Fibroblast of lung (primary cell): ENCODE measurements at regions not wholly inside any gene's neighbourhood (a gene's known extent, or its start where the extent isn't known, plus 50 kb on each side); places are given as distances from the start of the nearest gene placed in this dataset.

ENCODE experiments used
- DNase-seq, 2 donors: peaks; one replicate each; pipeline versions ENCODE4 v3.0.0 to v3.0.0-alpha.2; 2010; ENCODE audit warnings: low read depth in 2 of 2
- H2AFZ ChIP-seq: 2 replicates; pipeline ENCODE4 v1.5.1; 2012; ENCODE audit warnings: low read length, control low read depth, inconsistent platforms
- H3K27ac ChIP-seq: 2 replicates; pipeline ENCODE4 v1.5.1; 2011; ENCODE audit warnings: low read length, control low read depth; ENCODE audit not compliant: insufficient read depth
- H3K27me3 ChIP-seq: 2 replicates; pipeline ENCODE4 v1.5.1; 2011; ENCODE audit warnings: mild to moderate bottlenecking, low read length; ENCODE audit not compliant: control insufficient read depth, insufficient read depth
- H3K36me3 ChIP-seq: 2 replicates; pipeline ENCODE4 v1.5.1; 2011; ENCODE audit warnings: low read length; ENCODE audit not compliant: control insufficient read depth, insufficient read depth
- H3K4me1 ChIP-seq: 2 replicates; pipeline ENCODE4 v1.5.1; 2011; ENCODE audit warnings: low read length; ENCODE audit not compliant: control insufficient read depth, insufficient read depth; ENCODE audit errors: extremely low read depth
- H3K4me2 ChIP-seq: 2 replicates; pipeline ENCODE4 v1.5.1; 2011; ENCODE audit warnings: low read length, control low read depth; ENCODE audit not compliant: insufficient read depth; ENCODE audit errors: extremely low read depth
- H3K4me3 ChIP-seq, 4 experiments: fragments of 200-600 bp in 1 of 4; sonication (generic) in 1 of 4; replicated peaks in 1 of 4; 2 replicates each; pipeline ENCODE4 v1.5.1; 2011 to 2016; ENCODE audit warnings: low read length in 4 of 4, low read depth in 3 of 4, mild to moderate bottlenecking in 3 of 4, control low read depth in 2 of 4, inconsistent platforms in 1 of 4, mixed read lengths in 1 of 4; ENCODE audit not compliant: insufficient read depth in 1 of 4; ENCODE audit errors: control extremely low read depth in 1 of 4
- H3K79me2 ChIP-seq: 2 replicates; pipeline ENCODE4 v1.5.1; 2012; ENCODE audit warnings: mild to moderate bottlenecking, low read length, inconsistent platforms; ENCODE audit not compliant: control insufficient read depth, insufficient read depth
- H3K9ac ChIP-seq: 2 replicates; pipeline ENCODE4 v1.5.1; 2011; ENCODE audit warnings: mild to moderate bottlenecking, low read length, control low read depth; ENCODE audit not compliant: insufficient read depth
- H3K9me3 ChIP-seq: 2 replicates; pipeline ENCODE4 v1.5.1; 2012; ENCODE audit warnings: low read depth, low read length; ENCODE audit not compliant: control insufficient read depth, insufficient read depth
- H4K20me1 ChIP-seq: 2 replicates; pipeline ENCODE4 v1.5.1; 2011; ENCODE audit warnings: low read length; ENCODE audit not compliant: control insufficient read depth, insufficient read depth; ENCODE audit errors: extremely low read depth
- CTCF ChIP-seq, 2 donors: IDR thresholded peaks in 1 of 2; conservative IDR thresholded peaks in 1 of 2; 1 replicate in 1 of 2; 2 replicates in 1 of 2; pipeline ENCODE4 v1.5.1; 2011 to 2012; ENCODE audit warnings: low read length in 2 of 2, control low read depth in 1 of 2, inconsistent platforms in 1 of 2, low read depth in 1 of 2, mild to moderate bottlenecking in 1 of 2
- EZH2 ChIP-seq: IDR thresholded peaks from 2 replicates; pipeline ENCODE4 v1.5.1; 2012; ENCODE audit warnings: low read length, control low read depth, mild to moderate bottlenecking; ENCODE audit errors: missing control alignments

- no peak overlapping the region for H3K27ac ChIP-seq
- no peaks in the 10 kb centered on the region for H3K27me3 ChIP-seq
- TF ChIP-seq EZH2 (no peak), CTCF (conservative IDR thresholded peaks at IDR 0.05 in 1 of 2, IDR thresholded peaks at IDR 0.05 in 1 of 2; ENCODE audit: low read depth in 1 of 2, low read length in 2 of 2) (no peak)
- no peaks in the 10 kb centered on the region for H3K79me2 ChIP-seq
- H3K9ac ChIP-seq, result no peak overlapping the region
- no peak overlapping the region for H2AFZ ChIP-seq
- H3K4me1 ChIP-seq, result no peaks in the 10 kb centered on the region
- peak in 1 of 2 donors; percentile 60 for DNase-seq
- H3K9me3 ChIP-seq, result no peaks in the 10 kb centered on the region
- H3K4me2 ChIP-seq, result no peak overlapping the region
- no peaks in the 10 kb centered on the region for H4K20me1 ChIP-seq
- no peak overlapping the region for H3K4me3 ChIP-seq
- no peaks in the 10 kb centered on the region for H3K36me3 ChIP-seq
Observed at GRCh38 chr4:120228086-120228485, 161.4 kb upstream of the MAD2L1 start.

- Histone ChIP-seq H3K9me3 (no peaks in the 10 kb centered on the region), H3K9ac (no peak overlapping the region), H4K20me1 (no peaks in the 10 kb centered on the region), H2AFZ (no peak overlapping the region), H3K27ac (no peak overlapping the region), H3K4me1 (no peaks in the 10 kb centered on the region), H3K27me3 (no peaks in the 10 kb centered on the region), H3K4me2 (no peak overlapping the region), H3K36me3 (no peaks in the 10 kb centered on the region), H3K79me2 (no peaks in the 10 kb centered on the region), H3K4me3 (no peak overlapping the region)
- no peak for DNase-seq
- no peak for TF ChIP-seq CTCF (conservative IDR thresholded peaks at IDR 0.05 in 1 of 2, IDR thresholded peaks at IDR 0.05 in 1 of 2; ENCODE audit: low read depth in 1 of 2, low read length in 2 of 2)
- no peak for TF ChIP-seq EZH2
Observed at GRCh38 chr4:120227554-120227953, 160.9 kb upstream of the MAD2L1 start.

GRCh38 chr4:120225527-120225926, 158.9 kb upstream of the MAD2L1 start:
- no peaks in the 10 kb centered on the region for H3K4me1 ChIP-seq
- no peak overlapping the region for H3K4me3 ChIP-seq
- H4K20me1 ChIP-seq, result no peaks in the 10 kb centered on the region
- H3K36me3 ChIP-seq, result no peaks in the 10 kb centered on the region
- no peaks in the 10 kb centered on the region for H3K9me3 ChIP-seq
- no peak overlapping the region for H3K27ac ChIP-seq
- H3K27me3 ChIP-seq, result no peaks in the 10 kb centered on the region
- H2AFZ ChIP-seq, result no peak overlapping the region
- DNase-seq, result no peak
- no peak for TF ChIP-seq EZH2
- TF ChIP-seq CTCF (conservative IDR thresholded peaks at IDR 0.05 in 1 of 2, IDR thresholded peaks at IDR 0.05 in 1 of 2; ENCODE audit: low read depth in 1 of 2, low read length in 2 of 2), result no peak
- no peaks in the 10 kb centered on the region for H3K79me2 ChIP-seq
- no peak overlapping the region for H3K9ac ChIP-seq
- H3K4me2 ChIP-seq, result no peak overlapping the region
